GM10248 (cell line): ENCODE measurements at regions not wholly inside any gene's neighbourhood (a gene's known extent, or its start where the extent isn't known, plus 50 kb on each side); places are given as distances from the start of the nearest gene placed in this dataset.

Experiments
- CTCF ChIA-PET: fragments of 300-600 bp; sonication (Branson Sonifier 250); formaldehyde crosslinking; extraction: SDS; loops from one replicate; lab custom pipeline; 2021; ENCODE audit warnings: antibody characterized with exemption; lab: Yijun Ruan, JAX
- POLR2A ChIA-PET: fragments of 350-650 bp; sonication (Branson Sonifier 250); formaldehyde crosslinking; extraction: SDS; loops from one replicate; lab custom pipeline; 2020; ENCODE audit warnings: antibody characterized with exemption; lab: Yijun Ruan, JAX
- DNase-seq: peaks from one replicate; pipeline ENCODE4 v3.0.0; 2012; ENCODE audit errors: extremely low spot score
- TF ChIP-seq, protein P1 (sequence below): IDR thresholded peaks from 2 replicates; pipeline ENCODE4 v1.5.1; 2012; ENCODE audit warnings: mild to moderate bottlenecking, low read depth; ENCODE audit errors: extremely low read depth, missing control alignments, control extremely low read depth

GRCh38 chr2:136259551-136259950 lies 141.6 kb upstream of the CXCR4 start:
- no peak for DNase-seq
- TF ChIP-seq, protein P1, sequence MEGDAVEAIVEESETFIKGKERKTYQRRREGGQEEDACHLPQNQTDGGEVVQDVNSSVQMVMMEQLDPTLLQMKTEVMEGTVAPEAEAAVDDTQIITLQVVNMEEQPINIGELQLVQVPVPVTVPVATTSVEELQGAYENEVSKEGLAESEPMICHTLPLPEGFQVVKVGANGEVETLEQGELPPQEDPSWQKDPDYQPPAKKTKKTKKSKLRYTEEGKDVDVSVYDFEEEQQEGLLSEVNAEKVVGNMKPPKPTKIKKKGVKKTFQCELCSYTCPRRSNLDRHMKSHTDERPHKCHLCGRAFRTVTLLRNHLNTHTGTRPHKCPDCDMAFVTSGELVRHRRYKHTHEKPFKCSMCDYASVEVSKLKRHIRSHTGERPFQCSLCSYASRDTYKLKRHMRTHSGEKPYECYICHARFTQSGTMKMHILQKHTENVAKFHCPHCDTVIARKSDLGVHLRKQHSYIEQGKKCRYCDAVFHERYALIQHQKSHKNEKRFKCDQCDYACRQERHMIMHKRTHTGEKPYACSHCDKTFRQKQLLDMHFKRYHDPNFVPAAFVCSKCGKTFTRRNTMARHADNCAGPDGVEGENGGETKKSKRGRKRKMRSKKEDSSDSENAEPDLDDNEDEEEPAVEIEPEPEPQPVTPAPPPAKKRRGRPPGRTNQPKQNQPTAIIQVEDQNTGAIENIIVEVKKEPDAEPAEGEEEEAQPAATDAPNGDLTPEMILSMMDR, result no peak
- CTCF ChIA-PET, result interaction anchor here (1.7 kb wide), 1 partner anchor 55 kb away, joined by 4 read pairs; no protein-coding TSS in a partner anchor
- POLR2A ChIA-PET, result no interaction called here

DNA sequence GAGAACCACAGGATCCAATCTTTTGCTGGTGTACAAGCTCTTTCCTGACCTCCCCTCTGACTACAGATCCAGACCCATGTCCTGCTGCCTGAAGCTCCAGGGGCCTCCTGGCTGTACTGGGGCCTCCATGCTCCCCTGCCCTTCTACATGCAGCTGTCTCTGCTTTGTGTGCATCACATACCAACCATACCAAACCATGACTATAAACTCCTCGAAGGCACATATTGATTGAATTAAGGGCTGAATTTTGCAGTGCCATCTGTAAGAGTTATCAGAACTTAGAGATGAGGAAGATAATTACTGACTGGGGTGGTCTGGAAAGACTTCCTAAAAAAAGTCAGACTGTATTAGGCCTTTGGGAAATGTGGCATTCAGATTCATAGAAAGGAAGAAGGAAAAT lies 139.9 kb upstream of the CXCR4 start:
- no peak for DNase-seq
- ChIA-PET POLR2A (no interaction called here), CTCF (interaction anchor here (1.0 to 6.1 kb wide), 11 partner anchors 8 to 127 kb away, joined by 3 to 41 read pairs (median 4); no protein-coding TSS in a partner anchor)
- TF ChIP-seq, protein P1, result no peak

- DNase-seq, result no peak
- ChIA-PET POLR2A (interaction anchor here (1.1 to 1.2 kb wide), 2 partner anchors 120 to 122 kb away, joined by 3 read pairs; no protein-coding TSS in a partner anchor), CTCF (interaction anchor here (0.9 to 6.1 kb wide), 17 partner anchors 8 to 129 kb away, joined by 3 to 41 read pairs (median 5); no protein-coding TSS in a partner anchor)
- TF ChIP-seq, protein P1, result no peak
These were observed 137.9 kb upstream of the CXCR4 start for GRCh38 chr2:136255648-136256461.

DNA sequence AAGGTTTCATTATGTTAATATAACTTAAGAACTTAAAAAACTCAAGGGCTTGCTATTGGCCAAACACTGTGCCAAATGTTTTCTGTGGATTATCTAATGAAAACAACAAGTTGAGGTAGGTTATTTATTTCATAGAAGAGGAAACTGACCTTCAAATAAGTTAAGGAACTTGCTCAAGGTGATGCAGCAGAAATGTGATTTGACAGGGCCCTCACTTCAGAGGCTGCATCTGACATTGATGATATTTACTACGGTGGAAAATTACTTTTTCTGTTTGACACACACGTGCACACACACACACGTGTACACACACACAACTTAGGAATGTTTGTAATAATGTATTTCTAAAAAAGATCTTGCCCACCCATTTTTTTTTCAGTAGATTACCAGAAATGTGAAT lies 137.2 kb upstream of the CXCR4 start:
- TF ChIP-seq, protein P1, result no peak
- POLR2A ChIA-PET, result interaction anchor here (1.1 kb wide), 1 partner anchor 119 kb away, joined by 3 read pairs; no protein-coding TSS in a partner anchor
- DNase-seq, result no peak
- CTCF ChIA-PET, result interaction anchor here (1.0 to 6.1 kb wide), 12 partner anchors 7 to 129 kb away, joined by 3 to 41 read pairs (median 6); no protein-coding TSS in a partner anchor

DNA sequence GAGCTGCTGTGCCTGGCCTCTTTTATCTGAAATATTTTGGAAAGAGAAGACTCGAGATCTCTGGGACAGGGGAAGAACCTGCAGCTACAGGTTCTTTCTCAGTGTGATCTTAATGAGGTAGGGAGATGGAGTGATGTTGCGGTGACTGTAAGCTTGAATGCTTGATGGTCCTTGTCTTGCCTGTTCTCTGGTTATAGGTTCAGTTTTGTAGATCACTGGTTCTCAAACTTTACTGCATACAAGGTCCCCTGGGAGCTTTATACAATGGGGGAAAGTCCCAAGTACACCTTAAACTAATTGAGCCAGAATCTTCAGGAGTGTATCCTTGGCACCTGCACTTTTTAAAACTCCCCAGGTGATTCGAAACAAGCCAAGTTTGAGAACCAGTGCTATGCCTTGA lies 136.7 kb upstream of the CXCR4 start:
- DNase-seq, result no peak
- CTCF ChIA-PET, result interaction anchor here (1.0 to 6.1 kb wide), 13 partner anchors 8 to 130 kb away, joined by 3 to 41 read pairs (median 4); no protein-coding TSS in a partner anchor

More for the DNA sequence above, 136.7 kb upstream of the CXCR4 start:
- POLR2A ChIA-PET, result interaction anchor here (1.1 kb wide), 1 partner anchor 119 kb away, joined by 3 read pairs; no protein-coding TSS in a partner anchor
- TF ChIP-seq, protein P1, result no peak
